Adrenal gland (tissue), 9 donors: ENCODE measurements at regions not wholly inside any gene's neighbourhood (a gene's known extent, or its start where the extent isn't known, plus 50 kb on each side); places are given as distances from the start of the nearest gene placed in this dataset.
A peak's percentile ranks its signal among the peaks of the same experiment; 100 is the strongest.

Experiments used
- DNase-seq, 7 donors: peaks; one replicate each; pipeline ENCODE4 v3.0.0-alpha.2; 2019 to 2020
- H3K27ac ChIP-seq, 5 donors: fragments of 200-600 bp; sonication (generic) in 4 of 5; 1 replicate in 3 of 5; 2 replicates in 2 of 5; pipeline versions ENCODE4 v1.5.1 to v1.8.0; 2016 to 2020; ENCODE audit warnings: mild to moderate bottlenecking in 1 of 5
- H3K27me3 ChIP-seq: fragments of 200-600 bp; 2 replicates; pipeline ENCODE4 v1.8.0; 2021
- H3K36me3 ChIP-seq, 2 donors: fragments of 200-600 bp; replicated peaks in 1 of 2; 1 replicate in 1 of 2; 2 replicates in 1 of 2; pipeline versions ENCODE4 v1.5.1 to v1.8.0; 2018 to 2022
- H3K4me1 ChIP-seq, 2 donors: fragments of 200-600 bp; replicated peaks in 1 of 2; 1 replicate in 1 of 2; 2 replicates in 1 of 2; pipeline versions ENCODE4 v1.5.1 to v1.8.0; 2018 to 2021
- H3K4me3 ChIP-seq, 4 donors: fragments of 200-600 bp; sonication (generic) in 3 of 4; one replicate each; pipeline ENCODE4 v1.5.1; 2016 to 2018
- H3K9me3 ChIP-seq, 3 donors: fragments of 200-600 bp; sonication (generic) in 1 of 3; replicated peaks in 1 of 3; 1 replicate in 2 of 3; 2 replicates in 1 of 3; pipeline versions ENCODE4 v1.5.1 to v1.8.0; 2016 to 2021
- POLR2A ChIP-seq, 2 donors: fragments of 450-650 bp; IDR thresholded peaks; one replicate each; pipeline ENCODE4 v1.6.1; 2017; ENCODE audit warnings: antibody characterized with exemption in 2 of 2, mild to moderate bottlenecking in 2 of 2, moderate library complexity in 1 of 2
- WGBS, 4 donors: extraction: QIAGEN DNeasy Blood & Tissue Kit in 2 of 4; methylation state at CpG; one replicate each; pipeline versions ENCODE4 v1.1.5 to v1.1.7; 2013 to 2017; 5-methylcytosine and 5-hydroxymethylcytosine counted together
- intact Hi-C, 2 donors: fragments of 100-400 bp; cut with DNase I; formaldehyde crosslinking; loops; one replicate each; pipeline versions ENCODE4 v1.14.1 to v1.15.0; 2022 to 2023
- TF ChIP-seq, protein P1 (sequence below), 6 experiments: fragments of 450-650 bp in 4 of 6; fragments of 200-600 bp in 2 of 6; sonication (generic) in 1 of 6; IDR thresholded peaks; 1 replicate in 5 of 6; 2 replicates in 1 of 6; pipeline versions ENCODE4 v1.5.1 to v1.8.0; 2016 to 2021; ENCODE audit warnings: antibody characterized with exemption in 6 of 6, mild to moderate bottlenecking in 2 of 6, moderate library complexity in 1 of 6
- donor health status: healthy with polysubstance abuse.
- donor health status: Bipolar disorder and iron deficiency.
- donor health status: DM: yes; HTN: yes; CAD: no.
- donor health status: DM: no; HTN: no; CAD: no.
- donor health status: DM: no; HTN: no; CAD: no.

- H3K4me3 ChIP-seq = no peak overlapping the region
- no peaks in the 10 kb centered on the region for H3K36me3 ChIP-seq
- TF ChIP-seq POLR2A (IDR thresholded peaks at IDR 0.05) = no peak
- TF ChIP-seq, protein P1, sequence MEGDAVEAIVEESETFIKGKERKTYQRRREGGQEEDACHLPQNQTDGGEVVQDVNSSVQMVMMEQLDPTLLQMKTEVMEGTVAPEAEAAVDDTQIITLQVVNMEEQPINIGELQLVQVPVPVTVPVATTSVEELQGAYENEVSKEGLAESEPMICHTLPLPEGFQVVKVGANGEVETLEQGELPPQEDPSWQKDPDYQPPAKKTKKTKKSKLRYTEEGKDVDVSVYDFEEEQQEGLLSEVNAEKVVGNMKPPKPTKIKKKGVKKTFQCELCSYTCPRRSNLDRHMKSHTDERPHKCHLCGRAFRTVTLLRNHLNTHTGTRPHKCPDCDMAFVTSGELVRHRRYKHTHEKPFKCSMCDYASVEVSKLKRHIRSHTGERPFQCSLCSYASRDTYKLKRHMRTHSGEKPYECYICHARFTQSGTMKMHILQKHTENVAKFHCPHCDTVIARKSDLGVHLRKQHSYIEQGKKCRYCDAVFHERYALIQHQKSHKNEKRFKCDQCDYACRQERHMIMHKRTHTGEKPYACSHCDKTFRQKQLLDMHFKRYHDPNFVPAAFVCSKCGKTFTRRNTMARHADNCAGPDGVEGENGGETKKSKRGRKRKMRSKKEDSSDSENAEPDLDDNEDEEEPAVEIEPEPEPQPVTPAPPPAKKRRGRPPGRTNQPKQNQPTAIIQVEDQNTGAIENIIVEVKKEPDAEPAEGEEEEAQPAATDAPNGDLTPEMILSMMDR (IDR thresholded peaks at IDR 0.05) = no peak
- 84 to 93% (median 88%) methylated on average over 4 to 5 of the region's 5 CpGs for WGBS, 4 donors
- intact Hi-C loops = no loop called here
- DNase-seq = no peak
- H3K27ac ChIP-seq = no peak overlapping the region
- no peaks in the 10 kb centered on the region for H3K9me3 ChIP-seq
- no peaks in the 10 kb centered on the region for H3K27me3 ChIP-seq
- no peaks in the 10 kb centered on the region for H3K4me1 ChIP-seq
These were observed 81.1 kb upstream of the TAF1B start for GRCh38 chr2:9762164-9762563.

GRCh38 chr2:9762941-9763340, 80.3 kb upstream of the TAF1B start:
- peak overlapping the region in 1 of 5 donors; percentile 14 for H3K27ac ChIP-seq
- no peaks in the 10 kb centered on the region for H3K9me3 ChIP-seq
- no peaks in the 10 kb centered on the region for H3K27me3 ChIP-seq
- intact Hi-C loops = no loop called here
- 71 to 90% (median 83%) methylated on average over 9 of the region's 9 CpGs for WGBS, 4 donors
- H3K36me3 ChIP-seq = no peaks in the 10 kb centered on the region
- H3K4me3 ChIP-seq = no peak overlapping the region
- DNase-seq = no peak
- no peaks in the 10 kb centered on the region for H3K4me1 ChIP-seq
- no peak for TF ChIP-seq POLR2A (IDR thresholded peaks at IDR 0.05)
- TF ChIP-seq, protein P1 (IDR thresholded peaks at IDR 0.05) = no peak

- 51 to 58% (median 54%) methylated on average over 7 of the region's 7 CpGs for WGBS, 4 donors
- H3K4me1 ChIP-seq = no peaks in the 10 kb centered on the region
- no peaks in the 10 kb centered on the region for H3K27me3 ChIP-seq
- intact Hi-C loops = no loop called here
- peak in 4 of 7 donors; percentile 56 to 71 (median 61) for DNase-seq
- no peaks in the 10 kb centered on the region for H3K36me3 ChIP-seq
- H3K27ac ChIP-seq = peak overlapping the region in 1 of 5 donors; percentile 14
- no peaks in the 10 kb centered on the region for H3K9me3 ChIP-seq
- TF ChIP-seq POLR2A (IDR thresholded peaks at IDR 0.05) = no peak
- H3K4me3 ChIP-seq = no peak overlapping the region
These were observed 79.7 kb upstream of the TAF1B start for GRCh38 chr2:9763356-9764152.

DNA sequence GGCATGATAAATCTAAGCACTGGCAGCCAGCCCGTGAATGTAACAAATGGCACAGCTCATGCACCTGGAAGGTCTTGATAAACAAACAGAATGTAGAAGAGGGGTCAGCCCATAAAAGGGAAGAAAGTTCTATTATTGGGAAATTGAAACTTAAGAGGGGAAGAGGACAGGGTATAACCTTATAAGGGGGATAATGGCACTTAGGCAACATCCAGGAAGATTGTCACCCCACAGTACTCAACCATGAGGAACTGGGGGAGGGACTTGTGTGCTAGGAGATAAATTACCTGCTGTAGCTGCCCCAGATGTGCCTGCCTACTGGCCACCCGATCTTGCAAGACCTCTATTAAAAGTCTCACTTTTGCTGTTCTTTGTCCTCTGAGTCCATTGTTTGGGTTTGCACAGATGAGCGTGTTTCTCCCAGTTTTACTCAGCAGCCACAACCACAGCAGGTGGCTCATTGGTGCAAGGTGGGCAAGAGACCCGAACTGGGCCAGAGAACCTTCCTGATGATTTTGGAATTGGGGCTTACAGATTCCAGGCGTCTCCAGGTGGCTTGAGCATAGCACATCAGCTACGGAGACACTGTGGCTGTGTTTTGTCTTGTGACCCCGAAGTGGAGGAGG, 79.0 kb upstream of the TAF1B start:
- H3K4me1 ChIP-seq = no peaks in the 10 kb centered on the region
- no peaks in the 10 kb centered on the region for H3K27me3 ChIP-seq
- H3K4me3 ChIP-seq = no peak overlapping the region
- 81 to 86% (median 83%) methylated on average over 7 of the region's 7 CpGs for WGBS, 4 donors
- peak in 1 of 7 donors; percentile 46 for DNase-seq
- no peak overlapping the region for H3K27ac ChIP-seq
- H3K36me3 ChIP-seq = no peaks in the 10 kb centered on the region
- intact Hi-C loops = no loop called here
- no peak for TF ChIP-seq POLR2A (IDR thresholded peaks at IDR 0.05)
- TF ChIP-seq, protein P1 (IDR thresholded peaks at IDR 0.05) = no peak
- no peaks in the 10 kb centered on the region for H3K9me3 ChIP-seq
